HepG2 (cell line): ENCODE measurements at regions not wholly inside any gene's neighbourhood (a gene's known extent, or its start where the extent isn't known, plus 50 kb on each side); places are given as distances from the start of the nearest gene placed in this dataset.

Experiments used
- CTCF ChIP-seq: sonication (generic); formaldehyde crosslinking; IDR thresholded peaks from 2 replicates; pipeline ENCODE4 v1.5.0; 2020; ENCODE audit warnings: mild to moderate bottlenecking, missing genetic modification reagents, moderate library complexity
- HNF1B ChIP-seq: sonication (generic); formaldehyde crosslinking; IDR thresholded peaks from 2 replicates; pipeline ENCODE4 v1.5.1; 2020; ENCODE audit warnings: mild to moderate bottlenecking, moderate library complexity, missing genetic modification reagents
- RNF2 ChIP-seq: fragments of 450-650 bp; conservative IDR thresholded peaks from 2 replicates; pipeline ENCODE4 v1.6.1; 2016; ENCODE audit warnings: low read depth

GRCh38 chr15:93943586-93943985 is 287.8 kb upstream of the MCTP2 start:
- TF ChIP-seq HNF1B (CRISPR knock-in tag) (no peak), CTCF (no peak), RNF2 (no peak)
